ENCODE measurements at regions not wholly inside any gene's neighbourhood (a gene's known extent, or its start where the extent isn't known, plus 50 kb on each side); places are given as distances from the start of the nearest gene placed in this dataset.
A peak's percentile ranks its signal among the peaks of the same experiment; 100 is the strongest.

GRCh38 chr21:38752051-38752505 lies 53.7 kb upstream of the ETS2 start:
- intact Hi-C loops (cut with DNase I) = no loop called here
- DNase-seq = no peak
- ATAC-seq = no peak
- TF ChIP-seq, protein P1, sequence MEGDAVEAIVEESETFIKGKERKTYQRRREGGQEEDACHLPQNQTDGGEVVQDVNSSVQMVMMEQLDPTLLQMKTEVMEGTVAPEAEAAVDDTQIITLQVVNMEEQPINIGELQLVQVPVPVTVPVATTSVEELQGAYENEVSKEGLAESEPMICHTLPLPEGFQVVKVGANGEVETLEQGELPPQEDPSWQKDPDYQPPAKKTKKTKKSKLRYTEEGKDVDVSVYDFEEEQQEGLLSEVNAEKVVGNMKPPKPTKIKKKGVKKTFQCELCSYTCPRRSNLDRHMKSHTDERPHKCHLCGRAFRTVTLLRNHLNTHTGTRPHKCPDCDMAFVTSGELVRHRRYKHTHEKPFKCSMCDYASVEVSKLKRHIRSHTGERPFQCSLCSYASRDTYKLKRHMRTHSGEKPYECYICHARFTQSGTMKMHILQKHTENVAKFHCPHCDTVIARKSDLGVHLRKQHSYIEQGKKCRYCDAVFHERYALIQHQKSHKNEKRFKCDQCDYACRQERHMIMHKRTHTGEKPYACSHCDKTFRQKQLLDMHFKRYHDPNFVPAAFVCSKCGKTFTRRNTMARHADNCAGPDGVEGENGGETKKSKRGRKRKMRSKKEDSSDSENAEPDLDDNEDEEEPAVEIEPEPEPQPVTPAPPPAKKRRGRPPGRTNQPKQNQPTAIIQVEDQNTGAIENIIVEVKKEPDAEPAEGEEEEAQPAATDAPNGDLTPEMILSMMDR (IDR thresholded peaks at IDR 0.05) = no peak
- WGBS, 3 donors = 87 to 90% (median 90%) methylated on average over 11 of the region's 11 CpGs
- H3K27me3 ChIP-seq (ENCODE audit: insufficient read depth in 3 of 3, low read length in 2 of 3) = no peaks in the 10 kb centered on the region
- H3K4me1 ChIP-seq = peaks cover 13% of the 10 kb centered on the region
- H3K36me3 ChIP-seq (ENCODE audit: insufficient read depth in 1 of 2, low read depth in 1 of 2) = no peaks in the 10 kb centered on the region
- H3K9me3 ChIP-seq = no peaks in the 10 kb centered on the region
- no peak overlapping the region for H3K4me3 ChIP-seq
- no peak overlapping the region for H3K27ac ChIP-seq

- no peak overlapping the region for H3K27ac ChIP-seq
- ATAC-seq = peak in 3 of 4 donors; percentile 66 to 75 (median 74)
- peaks cover 13% of the 10 kb centered on the region for H3K4me1 ChIP-seq
- intact Hi-C loops (cut with DNase I) = no loop called here
- TF ChIP-seq, protein P1 (IDR thresholded peaks at IDR 0.05) = no peak
- WGBS, 3 donors = 27 to 48% (median 28%) methylated on average over 3 of the region's 3 CpGs
- H3K36me3 ChIP-seq (ENCODE audit: insufficient read depth in 1 of 2, low read depth in 1 of 2) = no peaks in the 10 kb centered on the region
- no peak overlapping the region for H3K4me3 ChIP-seq
- DNase-seq = no peak
- no peaks in the 10 kb centered on the region for H3K9me3 ChIP-seq
- no peaks in the 10 kb centered on the region for H3K27me3 ChIP-seq (ENCODE audit: insufficient read depth in 3 of 3, low read length in 2 of 3)
These were observed 52.6 kb upstream of the ETS2 start for GRCh38 chr21:38753114-38753513.

GRCh38 chr21:38753557-38753971 lies 52.2 kb upstream of the ETS2 start:
- Histone ChIP-seq H3K27me3 (ENCODE audit: insufficient read depth in 3 of 3, low read length in 2 of 3) (no peaks in the 10 kb centered on the region), H3K4me1 (peaks cover 13% of the 10 kb centered on the region), H3K36me3 (ENCODE audit: insufficient read depth in 1 of 2, low read depth in 1 of 2) (no peaks in the 10 kb centered on the region), H3K9me3 (no peaks in the 10 kb centered on the region), H3K4me3 (no peak overlapping the region), H3K27ac (no peak overlapping the region)
- no peak for ATAC-seq
- TF ChIP-seq, protein P1 (IDR thresholded peaks at IDR 0.05) = no peak
- no peak for DNase-seq
- 31 to 64% (median 35%) methylated on average over 4 of the region's 4 CpGs for WGBS, 3 donors
- intact Hi-C loops (cut with DNase I) = no loop called here
